Tibial artery (tissue), 4 donors: ENCODE measurements at regions not wholly inside any gene's neighbourhood (a gene's known extent, or its start where the extent isn't known, plus 50 kb on each side); places are given as distances from the start of the nearest gene placed in this dataset.

Experiments used
- DNase-seq, 2 donors: peaks; one replicate each; pipeline ENCODE4 v3.0.0-alpha.2; 2019
- H3K27ac ChIP-seq, 2 donors: fragments of 200-600 bp; sonication (generic) in 1 of 2; 1 replicate in 1 of 2; 2 replicates in 1 of 2; pipeline ENCODE4 v1.5.1; 2018 to 2019; ENCODE audit warnings: mild to moderate bottlenecking in 1 of 2
- H3K27me3 ChIP-seq, 2 donors: fragments of 200-600 bp; sonication (generic) in 1 of 2; one replicate each; pipeline versions ENCODE4 v1.5.1 to v1.6.0; 2016 to 2019
- H3K36me3 ChIP-seq, 3 donors: fragments of 200-600 bp; sonication (generic) in 2 of 3; one replicate each; pipeline ENCODE4 v1.5.1; 2016 to 2019; ENCODE audit warnings: mild to moderate bottlenecking in 2 of 3
- H3K4me1 ChIP-seq, 4 donors: fragments of 200-600 bp; sonication (generic) in 2 of 4; 1 replicate in 3 of 4; 2 replicates in 1 of 4; pipeline ENCODE4 v1.5.1; 2016 to 2019
- H3K4me3 ChIP-seq, 2 donors: fragments of 200-600 bp; sonication (generic) in 1 of 2; 1 replicate in 1 of 2; 2 replicates in 1 of 2; pipeline ENCODE4 v1.5.1; 2018 to 2019; ENCODE audit warnings: mild to moderate bottlenecking in 2 of 2
- H3K9me3 ChIP-seq, 3 donors: fragments of 200-600 bp; sonication (generic) in 1 of 3; one replicate each; pipeline ENCODE4 v1.5.1; 2016 to 2019
- intact Hi-C: fragments of 100-400 bp; cut with DNase I; formaldehyde crosslinking; loops from one replicate; pipeline ENCODE4 v1.15.0; 2023; ENCODE audit warnings: low total_unique reads
- TF ChIP-seq, protein P1 (sequence below), 2 experiments: fragments of 200-600 bp in 1 of 2; fragments of 450-650 bp in 1 of 2; IDR thresholded peaks; one replicate each; pipeline ENCODE4 v1.5.1; 2017 to 2019; ENCODE audit warnings: antibody characterized with exemption in 2 of 2, mild to moderate bottlenecking in 1 of 2, moderate library complexity in 1 of 2

DNA sequence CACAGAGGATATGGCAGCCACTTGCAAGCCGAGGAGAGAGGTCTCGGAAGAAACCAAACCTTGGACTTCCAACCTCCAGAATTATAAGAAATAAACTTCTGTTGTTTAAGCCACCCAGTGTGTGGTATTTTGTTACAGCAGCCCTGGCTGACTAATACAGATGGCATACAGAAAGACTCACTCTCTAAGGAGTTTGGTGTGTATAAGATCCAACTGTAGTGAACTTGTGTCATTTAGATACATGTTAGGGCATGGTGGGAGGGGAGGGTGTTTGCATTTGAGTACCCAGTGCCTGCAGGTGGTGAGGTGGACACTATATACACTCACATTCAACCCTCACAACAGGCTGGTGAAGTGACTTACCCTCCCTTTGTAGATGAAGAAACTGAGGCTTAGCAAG, 233.2 kb upstream of the KLF3 start:
- intact Hi-C loops, result no loop called here
- H3K27ac ChIP-seq, result no peak overlapping the region
- no peak overlapping the region for H3K4me3 ChIP-seq
- H3K27me3 ChIP-seq, result no peaks in the 10 kb centered on the region
- DNase-seq, result no peak
- H3K4me1 ChIP-seq, result no peaks in the 10 kb centered on the region
- H3K9me3 ChIP-seq, result no peaks in the 10 kb centered on the region
- TF ChIP-seq, protein P1, sequence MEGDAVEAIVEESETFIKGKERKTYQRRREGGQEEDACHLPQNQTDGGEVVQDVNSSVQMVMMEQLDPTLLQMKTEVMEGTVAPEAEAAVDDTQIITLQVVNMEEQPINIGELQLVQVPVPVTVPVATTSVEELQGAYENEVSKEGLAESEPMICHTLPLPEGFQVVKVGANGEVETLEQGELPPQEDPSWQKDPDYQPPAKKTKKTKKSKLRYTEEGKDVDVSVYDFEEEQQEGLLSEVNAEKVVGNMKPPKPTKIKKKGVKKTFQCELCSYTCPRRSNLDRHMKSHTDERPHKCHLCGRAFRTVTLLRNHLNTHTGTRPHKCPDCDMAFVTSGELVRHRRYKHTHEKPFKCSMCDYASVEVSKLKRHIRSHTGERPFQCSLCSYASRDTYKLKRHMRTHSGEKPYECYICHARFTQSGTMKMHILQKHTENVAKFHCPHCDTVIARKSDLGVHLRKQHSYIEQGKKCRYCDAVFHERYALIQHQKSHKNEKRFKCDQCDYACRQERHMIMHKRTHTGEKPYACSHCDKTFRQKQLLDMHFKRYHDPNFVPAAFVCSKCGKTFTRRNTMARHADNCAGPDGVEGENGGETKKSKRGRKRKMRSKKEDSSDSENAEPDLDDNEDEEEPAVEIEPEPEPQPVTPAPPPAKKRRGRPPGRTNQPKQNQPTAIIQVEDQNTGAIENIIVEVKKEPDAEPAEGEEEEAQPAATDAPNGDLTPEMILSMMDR (IDR thresholded peaks at IDR 0.05), result no peak
- H3K36me3 ChIP-seq, result no peaks in the 10 kb centered on the region

DNA sequence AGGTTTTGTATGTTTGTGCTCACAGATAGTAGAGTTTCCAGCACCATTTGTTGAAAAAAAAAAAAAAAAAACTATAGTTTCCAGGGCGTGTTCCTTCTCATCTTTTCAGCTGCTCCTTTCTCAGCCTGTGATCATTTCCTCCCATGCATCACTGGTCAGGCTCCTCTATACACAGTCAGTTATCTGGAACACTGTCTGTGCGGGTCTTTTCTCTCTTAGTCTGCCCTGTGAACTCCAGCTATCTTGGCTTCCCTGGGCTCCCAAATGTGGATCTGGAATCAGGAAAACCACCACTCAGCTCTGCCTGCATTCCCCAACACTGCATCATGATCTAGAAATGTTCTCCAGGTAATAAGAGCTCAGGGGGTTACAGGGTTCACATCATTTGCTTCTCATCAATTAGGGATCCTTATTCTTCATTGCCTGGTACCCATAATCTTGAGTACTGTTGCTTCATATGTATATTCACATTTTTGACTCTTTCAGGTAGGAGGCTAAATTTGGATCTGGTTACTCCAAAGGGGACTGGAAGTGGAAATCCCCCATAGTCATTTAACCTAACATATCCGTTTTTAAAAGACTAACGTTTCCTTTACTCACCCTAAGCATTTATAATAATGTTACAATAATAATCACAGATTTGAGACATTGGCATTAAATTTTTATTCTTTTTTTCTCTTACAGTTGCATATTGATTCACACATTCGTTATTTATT, 221.8 kb upstream of the KLF3 start:
- TF ChIP-seq, protein P1 (IDR thresholded peaks at IDR 0.05), result no peak
- intact Hi-C loops, result no loop called here

DNA sequence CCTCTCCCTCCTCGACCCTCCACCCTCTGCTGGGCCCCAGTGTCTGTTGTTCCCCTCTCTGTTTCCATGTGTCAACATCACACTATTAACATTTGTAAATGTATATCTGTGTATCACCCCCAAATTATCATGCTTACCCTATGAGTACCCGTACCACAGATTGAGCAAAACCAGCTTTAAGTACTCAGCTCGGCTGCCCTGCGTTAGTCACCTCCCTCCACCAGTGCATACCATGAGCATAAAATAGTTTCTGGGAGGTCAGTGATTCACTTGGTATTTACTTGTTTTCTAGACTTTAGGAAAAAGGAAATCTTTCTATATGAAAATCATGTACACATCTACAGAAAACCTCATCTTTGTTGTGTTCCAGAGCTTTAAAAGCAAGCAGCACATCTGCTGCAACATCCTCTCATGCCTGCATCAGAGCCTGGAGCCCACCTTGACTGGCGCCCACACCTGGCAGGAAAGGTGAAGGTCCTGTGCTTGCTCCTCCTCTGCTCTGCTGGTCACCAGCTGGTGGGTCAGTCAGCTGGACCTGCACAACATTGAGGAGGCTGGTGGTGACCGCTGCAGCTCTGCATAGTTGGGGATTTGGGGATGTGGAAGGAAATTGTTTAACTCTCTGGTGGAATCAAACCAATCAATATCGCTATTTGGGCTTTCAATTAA, 214.4 kb upstream of the KLF3 start:
- intact Hi-C loops, result no loop called here

More for the DNA sequence above, 221.8 kb upstream of the KLF3 start:
- Histone ChIP-seq H3K36me3 (no peaks in the 10 kb centered on the region), H3K4me1 (no peaks in the 10 kb centered on the region), H3K4me3 (no peak overlapping the region), H3K27ac (no peak overlapping the region), H3K9me3 (peaks cover 0 to 7% (median 0%) of the 10 kb centered on the region in 3 donors), H3K27me3 (no peaks in the 10 kb centered on the region)
- no peak for DNase-seq

DNA sequence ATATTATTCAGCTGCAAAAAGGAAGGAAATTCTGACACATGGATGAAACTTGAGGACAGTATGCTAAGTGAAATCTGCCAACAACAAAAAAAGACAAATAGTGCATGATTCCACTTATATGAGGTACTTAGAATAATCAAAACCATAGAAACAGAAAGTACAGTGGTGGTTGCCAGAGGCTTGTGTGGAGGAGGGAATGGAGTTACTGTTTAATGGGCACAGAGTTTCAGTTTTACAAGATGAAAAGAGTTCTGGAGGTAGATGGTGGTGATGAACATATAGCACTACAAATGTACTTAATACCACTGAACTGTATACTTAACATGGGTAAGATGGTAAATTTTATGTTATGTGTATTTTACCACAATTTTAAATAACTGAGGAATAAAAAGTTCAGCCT, 212.0 kb upstream of the KLF3 start:
- Histone ChIP-seq H3K27ac (no peak overlapping the region), H3K9me3 (no peaks in the 10 kb centered on the region), H3K4me1 (no peaks in the 10 kb centered on the region), H3K27me3 (peaks cover 0 to 2% of the 10 kb centered on the region in 2 donors), H3K4me3 (no peak overlapping the region), H3K36me3 (no peaks in the 10 kb centered on the region)
- no peak for DNase-seq
- TF ChIP-seq, protein P1 (IDR thresholded peaks at IDR 0.05), result no peak
- intact Hi-C loops, result no loop called here

More for the DNA sequence above, 214.4 kb upstream of the KLF3 start:
- Histone ChIP-seq H3K27me3 (peaks cover 0 to 2% of the 10 kb centered on the region in 2 donors), H3K9me3 (no peaks in the 10 kb centered on the region), H3K4me1 (no peaks in the 10 kb centered on the region), H3K4me3 (no peak overlapping the region), H3K27ac (no peak overlapping the region), H3K36me3 (no peaks in the 10 kb centered on the region)
- TF ChIP-seq, protein P1 (IDR thresholded peaks at IDR 0.05), result no peak
- no peak for DNase-seq

DNA sequence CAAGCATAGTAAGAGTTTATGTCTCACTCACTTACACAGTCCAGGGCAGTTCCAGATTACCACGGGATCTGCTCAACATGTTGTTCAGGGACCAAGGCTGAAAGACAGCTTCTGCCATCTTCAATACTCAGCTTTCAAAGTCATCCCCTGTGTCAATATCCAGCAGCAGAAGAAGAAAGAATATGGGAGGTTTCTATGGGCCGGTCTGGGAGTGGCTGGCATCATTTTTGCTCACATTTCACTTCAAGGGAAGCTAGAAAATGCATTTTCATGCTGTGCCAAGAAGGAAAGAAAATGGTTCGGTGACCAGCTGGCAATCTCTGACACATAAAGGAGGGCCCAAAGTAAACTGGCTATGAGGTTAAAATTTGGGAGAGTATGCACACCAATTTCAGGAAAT, 211.5 kb upstream of the KLF3 start:
- H3K27ac ChIP-seq, result no peak overlapping the region
- no peaks in the 10 kb centered on the region for H3K9me3 ChIP-seq
- H3K4me1 ChIP-seq, result no peaks in the 10 kb centered on the region
- intact Hi-C loops, result no loop called here
- H3K27me3 ChIP-seq, result peaks cover 0 to 2% of the 10 kb centered on the region in 2 donors
- TF ChIP-seq, protein P1 (IDR thresholded peaks at IDR 0.05), result no peak
- no peaks in the 10 kb centered on the region for H3K36me3 ChIP-seq
- H3K4me3 ChIP-seq, result no peak overlapping the region
- DNase-seq, result no peak
